Breast epithelium (tissue), 3 donors: ENCODE measurements at regions not wholly inside any gene's neighbourhood (a gene's known extent, or its start where the extent isn't known, plus 50 kb on each side); places are given as distances from the start of the nearest gene placed in this dataset.

ENCODE experiments used
- CTCF ChIP-seq, 3 donors: fragments of 450-650 bp; IDR thresholded peaks; one replicate each; pipeline ENCODE4 v1.5.1; 2016 to 2017; ENCODE audit warnings: antibody characterized with exemption in 3 of 3, mild to moderate bottlenecking in 3 of 3, moderate library complexity in 3 of 3
- POLR2AphosphoS5 ChIP-seq, 3 donors: sonication (generic); formaldehyde crosslinking; IDR thresholded peaks; one replicate each; pipeline ENCODE4 v1.6.1; 2017; ENCODE audit warnings: antibody characterized with exemption in 3 of 3

GRCh38 chr3:16720367-16720940, 115.2 kb upstream of the DAZL start:
- no peak for TF ChIP-seq CTCF (IDR thresholded peaks at IDR 0.05)
- no peak for TF ChIP-seq POLR2AphosphoS5 (IDR thresholded peaks at IDR 0.05)
